Tibial artery (tissue), 4 donors: ENCODE measurements at regions not wholly inside any gene's neighbourhood (a gene's known extent, or its start where the extent isn't known, plus 50 kb on each side); places are given as distances from the start of the nearest gene placed in this dataset.

Source experiments
- DNase-seq, 2 donors: peaks; one replicate each; pipeline ENCODE4 v3.0.0-alpha.2; 2019
- H3K27ac ChIP-seq, 2 donors: fragments of 200-600 bp; sonication (generic) in 1 of 2; 1 replicate in 1 of 2; 2 replicates in 1 of 2; pipeline ENCODE4 v1.5.1; 2018 to 2019; ENCODE audit warnings: mild to moderate bottlenecking in 1 of 2
- H3K27me3 ChIP-seq, 2 donors: fragments of 200-600 bp; sonication (generic) in 1 of 2; one replicate each; pipeline versions ENCODE4 v1.5.1 to v1.6.0; 2016 to 2019
- H3K36me3 ChIP-seq, 3 donors: fragments of 200-600 bp; sonication (generic) in 2 of 3; one replicate each; pipeline ENCODE4 v1.5.1; 2016 to 2019; ENCODE audit warnings: mild to moderate bottlenecking in 2 of 3
- H3K4me1 ChIP-seq, 4 donors: fragments of 200-600 bp; sonication (generic) in 2 of 4; 1 replicate in 3 of 4; 2 replicates in 1 of 4; pipeline ENCODE4 v1.5.1; 2016 to 2019
- H3K4me3 ChIP-seq, 2 donors: fragments of 200-600 bp; sonication (generic) in 1 of 2; 1 replicate in 1 of 2; 2 replicates in 1 of 2; pipeline ENCODE4 v1.5.1; 2018 to 2019; ENCODE audit warnings: mild to moderate bottlenecking in 2 of 2
- H3K9me3 ChIP-seq, 3 donors: fragments of 200-600 bp; sonication (generic) in 1 of 3; one replicate each; pipeline ENCODE4 v1.5.1; 2016 to 2019
- intact Hi-C: fragments of 100-400 bp; cut with DNase I; formaldehyde crosslinking; loops from one replicate; pipeline ENCODE4 v1.15.0; 2023; ENCODE audit warnings: low total_unique reads
- TF ChIP-seq, protein P1 (sequence below), 2 experiments: fragments of 200-600 bp in 1 of 2; fragments of 450-650 bp in 1 of 2; IDR thresholded peaks; one replicate each; pipeline ENCODE4 v1.5.1; 2017 to 2019; ENCODE audit warnings: antibody characterized with exemption in 2 of 2, mild to moderate bottlenecking in 1 of 2, moderate library complexity in 1 of 2

DNA sequence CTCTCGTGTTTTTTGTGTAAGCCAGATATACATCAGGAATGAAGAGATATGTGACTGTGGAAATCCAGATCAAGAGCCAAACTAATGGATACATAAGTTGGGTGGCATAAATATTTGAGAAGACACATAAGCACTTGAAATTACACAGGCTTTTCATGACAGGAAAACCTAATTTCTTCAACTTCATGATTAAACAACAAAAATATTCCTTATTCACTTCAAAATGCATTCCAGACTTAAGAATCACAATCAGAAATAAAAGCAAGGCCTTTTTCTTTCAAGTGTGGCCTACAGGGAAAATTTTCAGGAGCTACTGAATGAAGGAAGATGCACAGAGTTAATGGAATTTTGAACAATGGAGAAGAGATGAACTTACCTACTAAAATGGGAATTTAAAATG lies 515.6 kb downstream of the FOXG1 start:
- no peak overlapping the region for H3K27ac ChIP-seq
- no peaks in the 10 kb centered on the region for H3K36me3 ChIP-seq
- H3K4me1 ChIP-seq: no peaks in the 10 kb centered on the region
- H3K4me3 ChIP-seq: no peak overlapping the region
- DNase-seq: no peak
- H3K9me3 ChIP-seq: no peaks in the 10 kb centered on the region
- intact Hi-C loops: no loop called here
- no peaks in the 10 kb centered on the region for H3K27me3 ChIP-seq
- TF ChIP-seq, protein P1, sequence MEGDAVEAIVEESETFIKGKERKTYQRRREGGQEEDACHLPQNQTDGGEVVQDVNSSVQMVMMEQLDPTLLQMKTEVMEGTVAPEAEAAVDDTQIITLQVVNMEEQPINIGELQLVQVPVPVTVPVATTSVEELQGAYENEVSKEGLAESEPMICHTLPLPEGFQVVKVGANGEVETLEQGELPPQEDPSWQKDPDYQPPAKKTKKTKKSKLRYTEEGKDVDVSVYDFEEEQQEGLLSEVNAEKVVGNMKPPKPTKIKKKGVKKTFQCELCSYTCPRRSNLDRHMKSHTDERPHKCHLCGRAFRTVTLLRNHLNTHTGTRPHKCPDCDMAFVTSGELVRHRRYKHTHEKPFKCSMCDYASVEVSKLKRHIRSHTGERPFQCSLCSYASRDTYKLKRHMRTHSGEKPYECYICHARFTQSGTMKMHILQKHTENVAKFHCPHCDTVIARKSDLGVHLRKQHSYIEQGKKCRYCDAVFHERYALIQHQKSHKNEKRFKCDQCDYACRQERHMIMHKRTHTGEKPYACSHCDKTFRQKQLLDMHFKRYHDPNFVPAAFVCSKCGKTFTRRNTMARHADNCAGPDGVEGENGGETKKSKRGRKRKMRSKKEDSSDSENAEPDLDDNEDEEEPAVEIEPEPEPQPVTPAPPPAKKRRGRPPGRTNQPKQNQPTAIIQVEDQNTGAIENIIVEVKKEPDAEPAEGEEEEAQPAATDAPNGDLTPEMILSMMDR (IDR thresholded peaks at IDR 0.05): no peak

DNA sequence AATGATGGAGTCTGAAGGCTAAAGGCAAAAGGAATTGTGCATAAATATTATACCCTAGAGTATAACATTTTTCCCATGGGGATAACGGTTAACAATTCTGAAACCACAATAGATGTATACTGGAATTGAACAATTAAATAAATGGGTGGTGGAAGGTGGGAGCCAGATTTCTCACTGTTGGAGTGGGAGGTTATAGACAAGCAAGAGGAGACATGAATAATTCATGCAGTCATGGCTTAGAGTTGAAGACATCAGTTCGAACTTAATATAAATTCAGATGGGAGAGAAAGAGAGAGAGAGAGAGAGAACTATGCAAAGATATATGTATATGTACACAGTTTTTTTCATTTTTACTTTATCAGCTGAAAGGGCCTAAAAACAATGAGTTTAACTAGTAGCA lies 523.9 kb downstream of the FOXG1 start:
- peaks cover 0 to 10% (median 0%) of the 10 kb centered on the region in 3 donors for H3K9me3 ChIP-seq
- TF ChIP-seq, protein P1 (IDR thresholded peaks at IDR 0.05): no peak
- no peak for DNase-seq
- no peak overlapping the region for H3K4me3 ChIP-seq
- H3K27me3 ChIP-seq: no peaks in the 10 kb centered on the region
- H3K27ac ChIP-seq: no peak overlapping the region
- no peaks in the 10 kb centered on the region for H3K36me3 ChIP-seq
- intact Hi-C loops: no loop called here
- H3K4me1 ChIP-seq: no peaks in the 10 kb centered on the region

DNA sequence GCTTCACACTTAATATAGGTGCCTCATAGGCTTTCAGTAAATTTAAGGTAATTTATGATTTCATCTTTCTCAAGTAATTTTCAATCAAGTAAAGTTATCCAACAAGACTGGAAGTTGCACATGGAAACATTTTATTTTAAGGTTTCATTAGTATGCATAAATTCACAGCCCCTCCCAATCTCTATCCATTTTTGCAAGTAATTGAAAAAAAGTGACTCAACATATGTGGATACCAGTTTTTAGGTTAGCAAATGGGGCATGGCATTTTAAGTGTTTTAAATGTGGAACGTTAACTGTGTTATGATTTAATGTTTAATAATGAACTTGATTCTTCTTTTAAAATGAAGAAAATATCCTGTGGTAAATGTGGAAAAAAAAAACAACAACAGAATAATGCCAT lies 532.8 kb downstream of the FOXG1 start:
- TF ChIP-seq, protein P1 (IDR thresholded peaks at IDR 0.05): no peak
- Histone ChIP-seq H3K4me1 (no peaks in the 10 kb centered on the region), H3K4me3 (no peak overlapping the region), H3K9me3 (peaks cover 0 to 7% (median 0%) of the 10 kb centered on the region in 3 donors), H3K27ac (no peak overlapping the region), H3K27me3 (no peaks in the 10 kb centered on the region), H3K36me3 (no peaks in the 10 kb centered on the region)
- DNase-seq: no peak
- intact Hi-C loops: no loop called here

DNA sequence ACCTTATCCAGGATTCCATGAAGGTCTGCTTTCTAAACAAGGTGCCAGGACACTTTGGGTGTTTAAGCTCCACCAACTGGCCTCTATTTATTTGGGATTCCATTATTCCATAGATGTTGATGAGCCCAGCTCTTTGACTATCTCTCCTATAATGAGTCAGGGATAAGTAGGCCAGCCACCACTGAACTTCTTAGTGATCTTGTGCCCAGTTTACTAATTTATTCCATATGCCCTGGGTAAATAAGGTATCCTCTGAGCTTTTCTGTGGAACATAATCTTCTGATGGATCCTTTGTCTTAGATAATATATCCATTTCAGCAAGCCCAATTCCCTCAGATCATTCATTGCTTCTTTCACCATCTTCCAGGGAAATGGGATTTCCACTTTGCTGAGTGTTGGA lies 535.0 kb downstream of the FOXG1 start:
- TF ChIP-seq, protein P1 (IDR thresholded peaks at IDR 0.05): no peak
- no peaks in the 10 kb centered on the region for H3K9me3 ChIP-seq
- no peak overlapping the region for H3K27ac ChIP-seq
- no peak for DNase-seq
- no peaks in the 10 kb centered on the region for H3K36me3 ChIP-seq
- H3K4me3 ChIP-seq: no peak overlapping the region
- intact Hi-C loops: no loop called here
- no peaks in the 10 kb centered on the region for H3K27me3 ChIP-seq
- H3K4me1 ChIP-seq: no peaks in the 10 kb centered on the region

DNA sequence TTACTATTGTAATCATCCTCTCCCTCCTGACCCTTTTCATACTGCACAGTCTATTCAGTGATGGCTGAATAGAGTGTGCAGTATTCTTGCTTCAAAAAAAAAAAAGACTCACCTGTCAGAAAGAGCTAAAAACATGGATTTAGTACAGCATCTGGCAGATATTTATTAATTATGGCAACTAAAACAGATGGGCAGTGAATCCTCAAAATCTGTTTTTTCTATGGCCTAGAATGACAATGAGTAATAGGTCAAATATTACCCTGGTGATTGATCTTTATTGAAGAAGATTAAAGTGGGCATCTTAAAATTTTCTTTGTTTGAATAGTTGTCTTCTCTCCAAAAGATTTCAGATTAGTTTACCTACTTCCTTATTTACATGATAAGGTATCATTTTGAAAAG lies 543.6 kb downstream of the FOXG1 start:
- no peaks in the 10 kb centered on the region for H3K4me1 ChIP-seq
- intact Hi-C loops: no loop called here
- TF ChIP-seq, protein P1 (IDR thresholded peaks at IDR 0.05): no peak
- H3K27me3 ChIP-seq: no peaks in the 10 kb centered on the region
- no peak overlapping the region for H3K4me3 ChIP-seq
- H3K9me3 ChIP-seq: no peaks in the 10 kb centered on the region
- no peaks in the 10 kb centered on the region for H3K36me3 ChIP-seq
- H3K27ac ChIP-seq: no peak overlapping the region
- DNase-seq: no peak

DNA sequence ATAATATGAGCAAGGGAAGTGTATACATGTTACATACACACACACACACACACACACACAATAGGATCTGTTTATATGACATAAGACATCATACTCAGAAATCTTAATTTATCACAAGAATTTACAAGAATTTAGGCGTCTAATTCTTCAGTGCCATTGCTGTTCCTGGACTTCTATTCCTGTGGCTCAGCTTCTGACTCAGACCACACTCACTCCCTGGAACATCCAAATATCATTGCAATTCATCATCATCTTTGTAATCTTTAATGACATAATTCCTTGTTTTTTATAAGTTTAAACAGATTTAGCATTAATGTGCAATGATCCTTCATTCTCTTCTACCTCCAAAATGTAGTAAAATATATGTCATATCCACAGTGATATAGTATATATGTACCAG lies 544.2 kb downstream of the FOXG1 start:
- no peak for DNase-seq
- TF ChIP-seq, protein P1 (IDR thresholded peaks at IDR 0.05): no peak
- H3K36me3 ChIP-seq: no peaks in the 10 kb centered on the region
- no peak overlapping the region for H3K4me3 ChIP-seq
- no peaks in the 10 kb centered on the region for H3K4me1 ChIP-seq
- no peaks in the 10 kb centered on the region for H3K9me3 ChIP-seq
- intact Hi-C loops: no loop called here
- H3K27ac ChIP-seq: no peak overlapping the region
- H3K27me3 ChIP-seq: no peaks in the 10 kb centered on the region
